HFFc6 (cell line): ENCODE measurements at regions not wholly inside any gene's neighbourhood (a gene's known extent, or its start where the extent isn't known, plus 50 kb on each side); places are given as distances from the start of the nearest gene placed in this dataset.

Experiments used
- DNase-seq: peaks from one replicate; pipeline ENCODE4 v3.0.0-alpha.2; 2018
- H3K27ac Mint-ChIP-seq: 2 replicates; pipeline ENCODE4 v1.8.0; 2020; ENCODE audit warnings: mild to moderate bottlenecking, mixed read lengths
- H3K27me3 Mint-ChIP-seq: 2 replicates; pipeline ENCODE4 v1.8.0; 2021; ENCODE audit warnings: mild to moderate bottlenecking, moderate library complexity, mixed read lengths; ENCODE audit not compliant: insufficient read depth
- H3K36me3 Mint-ChIP-seq: 2 replicates; pipeline ENCODE4 v1.8.0; 2021; ENCODE audit warnings: low read depth, mixed read lengths
- H3K4me1 Mint-ChIP-seq: 2 replicates; pipeline ENCODE4 v1.8.0; 2020; ENCODE audit warnings: low read depth, mixed read lengths
- H3K4me3 Mint-ChIP-seq: 2 replicates; pipeline ENCODE4 v1.8.0; 2020; ENCODE audit warnings: mild to moderate bottlenecking, moderate library complexity, mixed read lengths
- H3K9me3 Mint-ChIP-seq: 2 replicates; pipeline ENCODE4 v1.8.0; 2020; ENCODE audit warnings: mild to moderate bottlenecking, mixed read lengths
- TF ChIP-seq, protein P1 (sequence below): fragments of 200-600 bp; sonication (generic); IDR thresholded peaks from 2 replicates; pipeline ENCODE4 v1.5.0; 2021; ENCODE audit warnings: antibody characterized with exemption, mild to moderate bottlenecking

DNA sequence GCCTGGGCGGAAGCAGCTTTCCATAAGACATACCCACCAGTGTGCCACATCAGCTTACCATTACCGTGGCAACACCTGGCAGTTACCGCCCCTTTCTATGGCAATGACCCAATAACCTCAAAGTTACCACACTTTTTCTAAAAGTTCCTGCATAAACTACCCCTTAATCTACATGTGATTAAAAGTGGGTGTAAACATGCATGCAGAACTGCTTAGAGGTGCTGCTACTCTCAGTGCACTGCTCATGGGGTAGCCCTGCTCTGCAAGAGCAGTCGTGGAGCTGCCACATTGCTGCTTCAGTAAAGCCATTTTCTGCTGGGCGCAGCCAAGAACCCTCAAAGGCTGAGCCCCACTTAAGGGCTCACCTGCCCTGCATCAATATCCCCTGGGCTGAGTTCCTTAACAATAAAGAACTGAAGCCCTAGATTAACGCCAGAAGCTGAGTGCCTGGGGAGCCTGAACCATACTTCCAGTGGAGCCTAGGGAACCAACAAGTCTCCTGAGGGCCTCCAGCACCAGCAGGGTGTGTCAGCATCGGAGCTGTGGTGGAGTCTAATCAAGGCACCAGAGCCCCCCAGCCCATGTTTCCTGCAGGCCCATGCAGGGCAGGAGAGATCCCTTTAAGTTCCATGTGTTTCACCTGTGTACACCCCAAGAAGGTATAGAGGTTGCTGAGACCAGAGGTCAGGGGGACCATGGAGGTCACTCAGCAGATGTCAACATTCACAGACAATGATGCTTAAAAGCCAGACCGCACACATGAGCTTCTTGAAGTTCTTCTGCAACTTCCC, 1198.1 kb downstream of the UQCRFS1 start:
- H3K27me3 Mint-ChIP-seq, result no peaks in the 10 kb centered on the region; the same call in 1 of the 2 replicates
- H3K4me1 Mint-ChIP-seq, result no peaks in the 10 kb centered on the region
- peaks cover 69% of the 10 kb centered on the region for H3K9me3 Mint-ChIP-seq
- no peak overlapping the region for H3K27ac Mint-ChIP-seq
- no peaks in the 10 kb centered on the region for H3K36me3 Mint-ChIP-seq
- TF ChIP-seq, protein P1, sequence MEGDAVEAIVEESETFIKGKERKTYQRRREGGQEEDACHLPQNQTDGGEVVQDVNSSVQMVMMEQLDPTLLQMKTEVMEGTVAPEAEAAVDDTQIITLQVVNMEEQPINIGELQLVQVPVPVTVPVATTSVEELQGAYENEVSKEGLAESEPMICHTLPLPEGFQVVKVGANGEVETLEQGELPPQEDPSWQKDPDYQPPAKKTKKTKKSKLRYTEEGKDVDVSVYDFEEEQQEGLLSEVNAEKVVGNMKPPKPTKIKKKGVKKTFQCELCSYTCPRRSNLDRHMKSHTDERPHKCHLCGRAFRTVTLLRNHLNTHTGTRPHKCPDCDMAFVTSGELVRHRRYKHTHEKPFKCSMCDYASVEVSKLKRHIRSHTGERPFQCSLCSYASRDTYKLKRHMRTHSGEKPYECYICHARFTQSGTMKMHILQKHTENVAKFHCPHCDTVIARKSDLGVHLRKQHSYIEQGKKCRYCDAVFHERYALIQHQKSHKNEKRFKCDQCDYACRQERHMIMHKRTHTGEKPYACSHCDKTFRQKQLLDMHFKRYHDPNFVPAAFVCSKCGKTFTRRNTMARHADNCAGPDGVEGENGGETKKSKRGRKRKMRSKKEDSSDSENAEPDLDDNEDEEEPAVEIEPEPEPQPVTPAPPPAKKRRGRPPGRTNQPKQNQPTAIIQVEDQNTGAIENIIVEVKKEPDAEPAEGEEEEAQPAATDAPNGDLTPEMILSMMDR, result no peak
- DNase-seq, result no peak
- H3K4me3 Mint-ChIP-seq, result no peak overlapping the region

DNA sequence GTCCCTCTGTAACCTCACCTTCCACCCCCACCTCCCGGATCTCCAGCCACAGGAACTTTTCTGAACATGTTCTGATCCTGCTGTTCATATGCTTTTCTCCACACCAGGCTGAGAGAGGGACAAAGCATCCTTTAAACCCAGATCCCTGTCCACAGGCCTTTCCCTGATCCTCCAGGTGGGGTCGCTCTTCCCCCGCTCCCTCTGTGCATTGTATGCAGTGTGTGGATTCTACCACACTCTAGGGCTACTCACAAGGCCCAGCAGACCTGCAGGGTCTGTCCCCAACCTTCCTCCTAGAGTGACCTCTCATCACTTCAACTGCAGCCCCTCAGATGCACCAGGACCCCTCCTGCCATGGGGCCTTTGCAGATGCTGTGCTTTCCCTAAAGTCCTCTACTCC, 1200.6 kb downstream of the UQCRFS1 start:
- peaks cover 71% of the 10 kb centered on the region for H3K9me3 Mint-ChIP-seq
- no peak for DNase-seq
- H3K27me3 Mint-ChIP-seq, result no peaks in the 10 kb centered on the region; the same call in none of the 2 replicates
- no peaks in the 10 kb centered on the region for H3K4me1 Mint-ChIP-seq
- TF ChIP-seq, protein P1, result no peak
- H3K36me3 Mint-ChIP-seq, result no peaks in the 10 kb centered on the region; the same call in 1 of the 2 replicates
- no peak overlapping the region for H3K4me3 Mint-ChIP-seq
- H3K27ac Mint-ChIP-seq, result no peak overlapping the region

DNA sequence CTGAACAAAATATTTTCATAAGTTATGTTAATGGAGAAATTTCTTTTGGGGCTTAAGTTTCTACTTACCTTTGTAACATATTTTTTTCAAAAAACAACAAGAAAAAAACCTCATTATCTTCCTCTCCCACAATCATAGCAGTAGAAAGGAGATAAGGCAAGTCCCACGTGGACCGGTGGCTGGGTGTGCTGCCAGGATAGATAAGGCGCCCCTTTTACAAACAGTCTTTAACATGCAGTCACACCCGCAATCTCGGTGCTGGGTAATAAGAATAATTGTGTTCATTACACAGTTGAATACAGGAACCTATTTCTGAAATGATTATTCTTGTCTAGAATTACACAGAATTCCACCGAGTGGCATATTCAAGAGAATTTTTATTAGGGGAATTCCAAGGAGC, 1202.3 kb downstream of the UQCRFS1 start:
- Mint-ChIP-seq H3K36me3 (no peaks in the 10 kb centered on the region; the same call in 1 of the 2 replicates), H3K27ac (no peak overlapping the region), H3K4me3 (no peak overlapping the region), H3K9me3 (peaks cover 75% of the 10 kb centered on the region), H3K27me3 (peaks cover 2% of the 10 kb centered on the region), H3K4me1 (no peaks in the 10 kb centered on the region)
- no peak for DNase-seq
- TF ChIP-seq, protein P1, result no peak

DNA sequence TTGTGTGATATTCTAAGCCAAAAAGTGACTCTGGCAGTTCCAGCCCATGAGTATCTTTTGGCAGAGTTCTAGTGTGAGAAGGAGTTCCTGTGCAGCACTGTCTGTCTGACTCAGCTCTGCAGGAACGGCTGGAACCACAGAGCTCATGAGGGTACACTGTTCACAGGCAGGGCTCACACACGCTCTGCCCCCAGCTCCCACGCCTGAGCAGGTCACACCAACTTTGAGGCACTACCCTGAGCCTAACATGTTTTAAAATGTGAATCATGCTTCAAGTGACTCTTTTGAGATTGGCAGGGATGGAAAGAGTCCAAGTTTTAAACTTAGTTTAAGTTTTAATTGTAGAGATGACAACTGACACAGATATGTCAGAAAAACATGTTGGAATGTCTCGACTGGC, 1203.3 kb downstream of the UQCRFS1 start:
- H3K4me1 Mint-ChIP-seq, result no peaks in the 10 kb centered on the region
- peaks cover 81% of the 10 kb centered on the region for H3K9me3 Mint-ChIP-seq
- no peaks in the 10 kb centered on the region; the same call in 1 of the 2 replicates for H3K36me3 Mint-ChIP-seq
- TF ChIP-seq, protein P1, result no peak
- H3K27ac Mint-ChIP-seq, result no peak overlapping the region
- DNase-seq, result no peak
- no peak overlapping the region for H3K4me3 Mint-ChIP-seq
- peaks cover 2% of the 10 kb centered on the region; the same call in 1 of the 2 replicates for H3K27me3 Mint-ChIP-seq

DNA sequence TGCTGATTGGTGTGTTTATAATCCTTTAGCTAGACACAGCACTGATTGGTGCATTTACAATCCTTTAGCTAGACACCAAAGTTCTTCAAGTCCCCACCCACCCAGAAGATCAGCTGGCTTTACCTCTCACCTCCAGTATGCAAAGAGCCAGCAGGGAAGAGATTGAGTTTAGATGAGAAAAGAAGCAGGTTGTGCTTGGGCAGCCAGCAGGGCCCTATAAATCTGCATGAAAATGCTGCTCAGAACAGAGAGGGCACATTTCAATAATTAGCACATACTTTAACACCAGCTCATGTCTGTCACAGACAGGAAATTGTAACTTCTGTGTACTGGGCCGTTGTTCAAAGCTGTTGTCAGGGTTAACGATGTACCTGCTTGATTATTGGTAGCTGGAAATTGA, 1204.3 kb downstream of the UQCRFS1 start:
- Mint-ChIP-seq H3K36me3 (no peaks in the 10 kb centered on the region; the same call in 1 of the 2 replicates), H3K4me3 (no peak overlapping the region), H3K4me1 (no peaks in the 10 kb centered on the region), H3K9me3 (peaks cover 90% of the 10 kb centered on the region), H3K27me3 (peaks cover 2% of the 10 kb centered on the region; the same call in 1 of the 2 replicates), H3K27ac (no peak overlapping the region)
- no peak for DNase-seq
- TF ChIP-seq, protein P1, result no peak
